Peyer's patch (tissue), 4 donors: ENCODE measurements at regions not wholly inside any gene's neighbourhood (a gene's known extent, or its start where the extent isn't known, plus 50 kb on each side); places are given as distances from the start of the nearest gene placed in this dataset.

Experiments used
- CTCF ChIP-seq, 6 experiments: fragments of 450-650 bp in 4 of 6; fragments of 200-600 bp in 2 of 6; sonication (generic) in 1 of 6; IDR thresholded peaks; one replicate each; pipeline ENCODE4 v1.5.1; 2017 to 2019; ENCODE audit warnings: antibody characterized with exemption in 6 of 6, mild to moderate bottlenecking in 3 of 6, moderate library complexity in 1 of 6
- POLR2A ChIP-seq, 2 donors: fragments of 450-650 bp; IDR thresholded peaks; one replicate each; pipeline ENCODE4 v1.5.1; 2017; ENCODE audit warnings: antibody characterized with exemption in 2 of 2, mild to moderate bottlenecking in 2 of 2, moderate library complexity in 2 of 2

DNA sequence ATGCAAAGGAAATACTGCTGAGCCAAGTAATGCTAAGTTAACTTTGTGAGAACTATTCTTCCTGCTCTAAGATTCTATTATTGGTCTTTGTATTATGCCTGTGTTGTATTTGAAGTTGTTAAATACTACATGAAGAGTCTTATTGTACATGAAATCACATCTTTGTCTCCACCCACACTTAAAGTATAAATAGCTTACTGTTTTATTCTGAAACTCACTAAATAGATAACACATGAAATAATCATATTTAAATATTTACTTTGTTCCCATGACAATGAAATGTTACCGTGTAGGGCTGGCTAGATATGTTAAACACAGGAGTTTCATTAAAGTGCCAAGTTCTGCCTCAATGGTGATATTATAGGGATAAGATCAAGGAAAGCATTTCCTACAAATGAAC lies 562.1 kb upstream of the ATXN8OS start:
- TF ChIP-seq POLR2A (IDR thresholded peaks at IDR 0.05) = no peak
- no peak for TF ChIP-seq CTCF (IDR thresholded peaks at IDR 0.05)
